WERI-Rb-1 (cell line): ENCODE measurements at regions not wholly inside any gene's neighbourhood (a gene's known extent, or its start where the extent isn't known, plus 50 kb on each side); places are given as distances from the start of the nearest gene placed in this dataset.
"Not testable (repeated sequence)": the region's sequence is repeated elsewhere in the genome, so short reads cannot be mapped to it uniquely, and the experiment has no call there.

Experiments used
- DNase-seq: peaks from one replicate; pipeline ENCODE4 v3.0.0-alpha.2; 2020
- H3K27ac ChIP-seq: fragments of 250-450 bp; sonication (Bioruptor Pico); 2 replicates; pipeline ENCODE4 v1.5.1; 2020; ENCODE audit warnings: mild to moderate bottlenecking, moderate library complexity
- H3K27me3 ChIP-seq: fragments of 250-450 bp; sonication (Bioruptor Pico); 2 replicates; pipeline ENCODE4 v1.5.1; 2021; ENCODE audit warnings: mild to moderate bottlenecking, low read depth, moderate library complexity; ENCODE audit not compliant: insufficient read depth, severe bottlenecking
- H3K36me3 ChIP-seq: fragments of 250-450 bp; sonication (Bioruptor Pico); 2 replicates; pipeline ENCODE4 v1.5.1; 2020; ENCODE audit warnings: mild to moderate bottlenecking, moderate library complexity
- H3K4me3 ChIP-seq: 2 replicates; pipeline ENCODE4 v1.5.1; 2011; ENCODE audit warnings: low read depth, mild to moderate bottlenecking, control low read depth, low read length
- H3K9me3 ChIP-seq: fragments of 250-450 bp; sonication (Bioruptor Pico); 2 replicates; pipeline ENCODE4 v1.5.1; 2021; ENCODE audit warnings: mild to moderate bottlenecking, moderate library complexity; ENCODE audit not compliant: severe bottlenecking
- CTCF ChIP-seq: IDR thresholded peaks from 2 replicates; pipeline ENCODE4 v1.5.1; 2011; ENCODE audit warnings: low read depth, mild to moderate bottlenecking, control low read depth, inconsistent platforms, low read length

- Histone ChIP-seq H3K9me3 (no peaks in the 10 kb centered on the region), H3K27me3 (no peaks in the 10 kb centered on the region), H3K36me3 (no peaks in the 10 kb centered on the region), H3K4me3 (no peak overlapping the region), H3K27ac (no peak overlapping the region)
- no peak for DNase-seq
- no peak for TF ChIP-seq CTCF
Observed at GRCh38 chr1:47686731-47687630, 249.1 kb downstream of the FOXD2 start.

GRCh38 chr1:47687631-47688460, 250.0 kb downstream of the FOXD2 start:
- no peaks in the 10 kb centered on the region for H3K9me3 ChIP-seq
- H3K36me3 ChIP-seq: no peaks in the 10 kb centered on the region
- no peak overlapping the region for H3K4me3 ChIP-seq
- no peaks in the 10 kb centered on the region for H3K27me3 ChIP-seq
- DNase-seq: no peak
- H3K27ac ChIP-seq: no peak overlapping the region
- TF ChIP-seq CTCF: no peak

- no peaks in the 10 kb centered on the region for H3K36me3 ChIP-seq
- no peaks in the 10 kb centered on the region for H3K9me3 ChIP-seq
- DNase-seq: no peak
- no peak overlapping the region for H3K4me3 ChIP-seq
- H3K27me3 ChIP-seq: no peaks in the 10 kb centered on the region
- no peak overlapping the region for H3K27ac ChIP-seq
- no peak for TF ChIP-seq CTCF
Observed at GRCh38 chr1:47688461-47689296, 250.8 kb downstream of the FOXD2 start.

- H3K27me3 ChIP-seq: no peaks in the 10 kb centered on the region
- no peak overlapping the region for H3K4me3 ChIP-seq
- no peak for TF ChIP-seq CTCF
- DNase-seq: no peak
- no peak overlapping the region for H3K27ac ChIP-seq
- H3K9me3 ChIP-seq: no peaks in the 10 kb centered on the region
- H3K36me3 ChIP-seq: no peaks in the 10 kb centered on the region
Observed at GRCh38 chr1:47689894-47690293, 252.1 kb downstream of the FOXD2 start.

- Histone ChIP-seq H3K4me3 (no peak overlapping the region), H3K36me3 (no peaks in the 10 kb centered on the region), H3K27me3 (no peaks in the 10 kb centered on the region), H3K9me3 (no peaks in the 10 kb centered on the region), H3K27ac (no peak overlapping the region)
- DNase-seq: no peak
- TF ChIP-seq CTCF: no peak
Observed at GRCh38 chr1:47690341-47691250, 252.8 kb downstream of the FOXD2 start.

GRCh38 chr1:47691293-47691692, 253.4 kb downstream of the FOXD2 start:
- H3K27ac ChIP-seq, H3K9me3 ChIP-seq, DNase-seq, H3K4me3 ChIP-seq, H3K36me3 ChIP-seq, H3K27me3 ChIP-seq: not testable (repeated sequence)
